COLO668 (cell line): ENCODE measurements at regions not wholly inside any gene's neighbourhood (a gene's known extent, or its start where the extent isn't known, plus 50 kb on each side); places are given as distances from the start of the nearest gene placed in this dataset.

Experiments
- DNase-seq: peaks from one replicate; lab custom pipeline; 2025; ENCODE audit not compliant: unreplicated experiment; lab: John Stamatoyannopoulos, UW

- no peak for DNase-seq
Measured at GRCh38 chr11:121800240-121800639, 315.8 kb downstream of the BLID start.

- DNase-seq, result no peak
Measured at GRCh38 chr11:121797496-121797895, 318.5 kb downstream of the BLID start.

GRCh38 chr11:121795174-121795573, 320.8 kb downstream of the BLID start:
- no peak for DNase-seq

- no peak for DNase-seq
Measured at GRCh38 chr11:121794671-121795141, 321.3 kb downstream of the BLID start.

- no peak for DNase-seq
Measured at GRCh38 chr11:121793916-121794315, 322.1 kb downstream of the BLID start.

GRCh38 chr11:121793291-121793690, 322.7 kb downstream of the BLID start:
- DNase-seq, result no peak

GRCh38 chr11:121792185-121792584, 323.8 kb downstream of the BLID start:
- DNase-seq, result no peak

GRCh38 chr11:121790430-121790829, 325.6 kb downstream of the BLID start:
- DNase-seq, result no peak

- no peak for DNase-seq
Measured at GRCh38 chr11:121780971-121781370, 328.2 kb upstream of the SORL1-AS1 start.

- DNase-seq, result no peak
Measured at GRCh38 chr11:121777056-121777455, 324.3 kb upstream of the SORL1-AS1 start.

GRCh38 chr11:121775276-121775675, 322.5 kb upstream of the SORL1-AS1 start:
- no peak for DNase-seq

- DNase-seq, result no peak
Measured at GRCh38 chr11:121773076-121773475, 320.3 kb upstream of the SORL1-AS1 start.

- no peak for DNase-seq
Measured at GRCh38 chr11:121770939-121771595, 318.3 kb upstream of the SORL1-AS1 start.

- DNase-seq, result no peak
Measured at GRCh38 chr11:121769191-121769590, 316.4 kb upstream of the SORL1-AS1 start.

GRCh38 chr11:121767433-121767832, 314.7 kb upstream of the SORL1-AS1 start:
- DNase-seq, result no peak

GRCh38 chr11:121766991-121767390, 314.2 kb upstream of the SORL1-AS1 start:
- no peak for DNase-seq

- no peak for DNase-seq
Measured at GRCh38 chr11:121766166-121766565, 313.4 kb upstream of the SORL1-AS1 start.

- DNase-seq, result no peak
Measured at GRCh38 chr11:121763526-121763925, 310.8 kb upstream of the SORL1-AS1 start.

- DNase-seq, result no peak
Measured at GRCh38 chr11:121762820-121763219, 310.1 kb upstream of the SORL1-AS1 start.

GRCh38 chr11:121761186-121761585, 308.4 kb upstream of the SORL1-AS1 start:
- no peak for DNase-seq

- no peak for DNase-seq
Measured at GRCh38 chr11:121757480-121758125, 304.8 kb upstream of the SORL1-AS1 start.

- no peak for DNase-seq
Measured at GRCh38 chr11:121755906-121756305, 303.1 kb upstream of the SORL1-AS1 start.

GRCh38 chr11:121755191-121755590, 302.4 kb upstream of the SORL1-AS1 start:
- DNase-seq, result no peak
